Upper lobe of left lung (tissue), 4 donors: ENCODE measurements at regions not wholly inside any gene's neighbourhood (a gene's known extent, or its start where the extent isn't known, plus 50 kb on each side); places are given as distances from the start of the nearest gene placed in this dataset.

Experiments
- EP300 ChIP-seq, 4 donors: sonication (generic); formaldehyde crosslinking; IDR thresholded peaks; one replicate each; pipeline ENCODE4 v1.5.1; 2017; ENCODE audit warnings: antibody characterized with exemption in 4 of 4, control low read depth in 2 of 4
- POLR2A ChIP-seq, 4 donors: fragments of 450-650 bp; IDR thresholded peaks; one replicate each; pipeline ENCODE4 v1.5.1; 2016 to 2017; ENCODE audit warnings: antibody characterized with exemption in 4 of 4, mild to moderate bottlenecking in 2 of 4
- TF ChIP-seq, protein P1 (sequence below), 6 experiments: fragments of 450-650 bp in 4 of 6; fragments of 200-600 bp in 2 of 6; sonication (generic) in 2 of 6; IDR thresholded peaks; one replicate each; pipeline ENCODE4 v1.5.1; 2016 to 2019; ENCODE audit warnings: antibody characterized with exemption in 6 of 6

DNA sequence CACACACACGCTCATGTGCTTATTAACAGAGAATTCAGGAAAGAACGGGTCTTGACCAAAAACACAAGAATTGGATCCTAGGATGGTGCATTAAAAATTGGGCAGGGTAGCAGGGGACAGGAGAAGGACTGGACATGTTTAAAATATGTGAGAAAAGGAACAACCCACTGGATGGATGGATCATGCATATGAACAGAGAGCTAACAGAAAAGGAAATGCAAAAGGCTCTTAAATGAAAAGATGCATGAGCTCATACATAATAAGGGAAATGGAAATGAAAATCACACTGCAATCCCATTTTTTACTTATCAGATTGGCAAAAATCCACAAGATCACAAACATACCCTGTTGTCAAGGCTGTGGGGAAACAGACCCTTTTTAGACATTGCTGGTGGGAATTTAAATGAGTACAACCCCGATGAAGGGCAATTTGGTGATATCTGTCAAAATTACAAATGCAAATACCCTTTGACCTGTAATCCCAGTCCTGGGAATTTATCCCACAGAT lies 440.6 kb upstream of the SLC14A2 start:
- TF ChIP-seq, protein P1, sequence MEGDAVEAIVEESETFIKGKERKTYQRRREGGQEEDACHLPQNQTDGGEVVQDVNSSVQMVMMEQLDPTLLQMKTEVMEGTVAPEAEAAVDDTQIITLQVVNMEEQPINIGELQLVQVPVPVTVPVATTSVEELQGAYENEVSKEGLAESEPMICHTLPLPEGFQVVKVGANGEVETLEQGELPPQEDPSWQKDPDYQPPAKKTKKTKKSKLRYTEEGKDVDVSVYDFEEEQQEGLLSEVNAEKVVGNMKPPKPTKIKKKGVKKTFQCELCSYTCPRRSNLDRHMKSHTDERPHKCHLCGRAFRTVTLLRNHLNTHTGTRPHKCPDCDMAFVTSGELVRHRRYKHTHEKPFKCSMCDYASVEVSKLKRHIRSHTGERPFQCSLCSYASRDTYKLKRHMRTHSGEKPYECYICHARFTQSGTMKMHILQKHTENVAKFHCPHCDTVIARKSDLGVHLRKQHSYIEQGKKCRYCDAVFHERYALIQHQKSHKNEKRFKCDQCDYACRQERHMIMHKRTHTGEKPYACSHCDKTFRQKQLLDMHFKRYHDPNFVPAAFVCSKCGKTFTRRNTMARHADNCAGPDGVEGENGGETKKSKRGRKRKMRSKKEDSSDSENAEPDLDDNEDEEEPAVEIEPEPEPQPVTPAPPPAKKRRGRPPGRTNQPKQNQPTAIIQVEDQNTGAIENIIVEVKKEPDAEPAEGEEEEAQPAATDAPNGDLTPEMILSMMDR (IDR thresholded peaks at IDR 0.05) = no peak
- no peak for TF ChIP-seq POLR2A (IDR thresholded peaks at IDR 0.05)
- no peak for TF ChIP-seq EP300 (IDR thresholded peaks at IDR 0.05)
